ENCODE measurements at regions not wholly inside any gene's neighbourhood (a gene's known extent, or its start where the extent isn't known, plus 50 kb on each side); places are given as distances from the start of the nearest gene placed in this dataset.

GRCh38 chr15:81060907-81061306 is 60.2 kb downstream of the TLNRD1 start:
- no peak for TF ChIP-seq CTCF (conservative IDR thresholded peaks at IDR 0.05; ENCODE audit: low read depth, low read length)
- no peak for TF ChIP-seq EZH2phosphoT487 (IDR thresholded peaks at IDR 0.05; ENCODE audit: borderline replicate concordance, low read length)

Measured in PC-3 (cell line).